HUES6 (cell line): ENCODE measurements at regions not wholly inside any gene's neighbourhood (a gene's known extent, or its start where the extent isn't known, plus 50 kb on each side); places are given as distances from the start of the nearest gene placed in this dataset.

Experiments used
- H3K27ac ChIP-seq: 2 replicates; pipeline ENCODE4 v1.7.0; 2013; ENCODE audit warnings: low read depth, mild to moderate bottlenecking, low read length, inconsistent platforms
- H3K27me3 ChIP-seq: 2 replicates; pipeline ENCODE4 v1.6.1; 2013; ENCODE audit warnings: low read length; ENCODE audit not compliant: control insufficient read depth, insufficient read depth
- H3K36me3 ChIP-seq: 2 replicates; pipeline ENCODE4 v1.6.1; 2013; ENCODE audit warnings: low read length; ENCODE audit not compliant: control insufficient read depth, insufficient read depth
- H3K4me1 ChIP-seq: 2 replicates; pipeline ENCODE4 v1.6.1; 2013; ENCODE audit warnings: low read length; ENCODE audit not compliant: control insufficient read depth, insufficient read depth
- H3K4me3 ChIP-seq: 2 replicates; pipeline ENCODE4 v1.5.1; 2013; ENCODE audit warnings: low read depth, low read length
- H3K9ac ChIP-seq: one replicate; pipeline ENCODE4 v1.6.1; 2013; ENCODE audit warnings: mild to moderate bottlenecking, low read length
- H3K9me3 ChIP-seq: 2 replicates; pipeline ENCODE4 v1.6.1; 2013; ENCODE audit warnings: low read depth, low read length; ENCODE audit not compliant: control insufficient read depth, insufficient read depth

DNA sequence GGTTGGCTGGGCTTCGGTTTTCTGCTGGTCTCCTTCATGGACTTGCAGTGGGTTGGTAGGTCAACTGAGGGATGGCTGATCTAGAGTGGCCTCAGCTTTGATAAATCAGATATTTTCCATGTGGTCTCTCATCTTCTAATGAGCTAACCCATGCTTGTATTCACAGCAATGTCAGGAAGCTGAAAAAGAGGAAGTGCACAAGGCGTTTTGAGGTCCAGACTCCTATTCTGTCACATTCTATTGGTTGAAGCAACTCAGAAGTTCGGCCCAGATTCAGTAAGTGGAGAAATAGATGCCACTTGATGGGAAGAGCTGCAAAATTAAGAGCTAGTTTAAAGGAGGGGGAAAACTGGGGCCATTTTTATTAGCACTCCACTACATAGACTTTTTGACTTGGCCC lies 361.2 kb downstream of the DIPK2A start:
- Histone ChIP-seq H3K4me1 (no peaks in the 10 kb centered on the region), H3K4me3 (no peak overlapping the region), H3K27ac (no peak overlapping the region), H3K9ac (no peak overlapping the region), H3K36me3 (no peaks in the 10 kb centered on the region), H3K9me3 (no peaks in the 10 kb centered on the region), H3K27me3 (no peaks in the 10 kb centered on the region)

DNA sequence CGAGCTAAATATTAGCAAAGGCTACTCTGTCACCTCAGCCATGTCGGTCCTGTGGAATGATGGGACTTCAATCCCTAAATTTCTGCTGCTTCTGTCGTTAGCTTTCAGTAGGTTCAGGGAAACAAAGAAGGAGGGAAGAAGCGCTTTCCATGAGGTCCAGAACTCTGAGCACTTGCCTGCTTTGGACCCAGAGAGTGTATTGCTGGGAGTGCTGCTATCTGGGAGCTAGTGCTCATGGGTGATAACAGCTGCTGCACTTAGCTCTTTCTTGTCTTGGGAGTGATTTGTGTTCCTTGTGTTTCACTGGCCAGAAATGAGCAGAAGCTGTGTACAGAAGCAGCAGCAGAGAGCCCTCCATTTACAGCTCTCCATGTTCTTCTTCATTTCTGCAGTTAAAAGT lies 369.8 kb downstream of the DIPK2A start:
- Histone ChIP-seq H3K4me3 (no peak overlapping the region), H3K4me1 (peaks cover 10% of the 10 kb centered on the region; the same call in 1 of the 2 replicates), H3K27me3 (no peaks in the 10 kb centered on the region), H3K27ac (no peak overlapping the region), H3K9ac (no peak overlapping the region), H3K36me3 (no peaks in the 10 kb centered on the region), H3K9me3 (no peaks in the 10 kb centered on the region)

DNA sequence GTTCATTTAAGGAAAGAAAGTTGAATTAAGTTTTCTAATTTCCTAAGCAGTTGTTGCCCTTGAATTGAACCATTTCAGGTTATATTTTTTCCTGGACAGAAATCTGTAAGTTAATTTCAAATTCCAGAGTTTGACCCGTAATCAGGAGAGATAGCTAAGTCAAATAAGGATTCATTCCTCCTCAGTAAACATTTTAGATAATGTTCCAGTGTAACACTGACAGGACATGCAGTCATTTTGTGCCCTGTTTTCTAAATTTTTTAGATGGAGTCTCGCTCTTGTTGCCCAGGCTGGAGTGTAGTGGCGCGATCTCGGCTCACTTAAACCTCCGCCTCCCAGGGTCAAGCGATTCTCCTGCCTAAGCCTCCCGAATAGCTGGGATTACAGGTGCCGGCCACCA lies 371.7 kb downstream of the DIPK2A start:
- no peaks in the 10 kb centered on the region for H3K9me3 ChIP-seq
- H3K4me3 ChIP-seq, result no peak overlapping the region
- H3K36me3 ChIP-seq, result no peaks in the 10 kb centered on the region
- H3K27ac ChIP-seq, result no peak overlapping the region
- H3K27me3 ChIP-seq, result no peaks in the 10 kb centered on the region
- no peak overlapping the region for H3K9ac ChIP-seq
- peaks cover 10% of the 10 kb centered on the region; the same call in 1 of the 2 replicates for H3K4me1 ChIP-seq

DNA sequence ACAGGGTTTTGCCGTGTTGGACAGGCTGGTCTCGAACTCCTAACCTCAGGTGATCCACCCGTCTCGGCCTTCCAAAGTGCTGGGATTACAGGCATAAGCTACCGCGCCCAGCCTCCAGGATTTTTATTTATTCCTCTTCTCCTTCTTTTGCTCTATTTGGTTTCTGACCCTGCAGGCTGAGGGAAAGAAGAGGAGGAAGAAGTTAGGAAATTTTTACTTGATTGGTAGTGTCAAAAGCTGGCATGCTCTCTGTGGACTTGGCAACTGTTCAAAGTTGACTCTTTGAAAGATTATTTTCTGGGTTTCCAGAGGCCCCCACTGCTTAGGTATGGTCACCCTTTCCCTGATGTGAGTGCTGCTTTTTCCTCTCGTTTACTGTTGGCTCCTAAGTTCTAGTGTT lies 372.2 kb downstream of the DIPK2A start:
- Histone ChIP-seq H3K9me3 (no peaks in the 10 kb centered on the region), H3K9ac (no peak overlapping the region), H3K4me1 (peaks cover 10% of the 10 kb centered on the region; the same call in 1 of the 2 replicates), H3K36me3 (no peaks in the 10 kb centered on the region), H3K27ac (no peak overlapping the region), H3K27me3 (no peaks in the 10 kb centered on the region), H3K4me3 (no peak overlapping the region)

DNA sequence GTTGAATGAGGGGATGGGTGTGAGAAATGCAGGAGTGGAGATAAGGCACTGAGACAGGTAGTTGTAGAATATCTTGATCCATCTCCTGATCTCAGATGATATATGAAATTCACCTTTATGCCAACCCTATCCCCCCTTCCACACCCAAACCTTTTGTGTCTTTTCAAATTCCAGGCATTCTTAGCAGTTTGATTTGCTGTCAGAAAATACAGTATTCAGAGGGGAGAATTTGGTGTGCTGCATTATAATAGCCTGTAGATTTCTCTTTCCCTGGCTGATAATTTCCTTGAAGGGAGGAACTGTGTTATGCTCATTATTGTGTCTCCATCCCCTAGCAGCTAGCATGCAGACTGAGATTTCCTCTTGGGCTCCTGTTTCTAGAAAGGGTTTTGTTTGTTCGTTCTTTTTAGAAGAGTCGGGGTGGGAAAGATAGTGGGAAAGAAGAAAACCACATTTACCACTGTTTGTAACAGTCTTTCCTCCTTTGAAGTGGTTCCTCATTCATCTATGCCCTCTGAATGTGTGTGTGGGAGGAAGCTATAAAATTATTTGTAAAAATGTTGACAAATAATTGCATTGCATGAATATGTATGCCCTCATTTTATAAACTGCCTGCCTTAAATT lies 373.4 kb downstream of the DIPK2A start:
- H3K36me3 ChIP-seq, result no peaks in the 10 kb centered on the region
- peaks cover 10% of the 10 kb centered on the region; the same call in 1 of the 2 replicates for H3K4me1 ChIP-seq
- H3K4me3 ChIP-seq, result no peak overlapping the region
- H3K27me3 ChIP-seq, result no peaks in the 10 kb centered on the region
- no peak overlapping the region for H3K27ac ChIP-seq
- H3K9ac ChIP-seq, result no peak overlapping the region
- no peaks in the 10 kb centered on the region for H3K9me3 ChIP-seq

DNA sequence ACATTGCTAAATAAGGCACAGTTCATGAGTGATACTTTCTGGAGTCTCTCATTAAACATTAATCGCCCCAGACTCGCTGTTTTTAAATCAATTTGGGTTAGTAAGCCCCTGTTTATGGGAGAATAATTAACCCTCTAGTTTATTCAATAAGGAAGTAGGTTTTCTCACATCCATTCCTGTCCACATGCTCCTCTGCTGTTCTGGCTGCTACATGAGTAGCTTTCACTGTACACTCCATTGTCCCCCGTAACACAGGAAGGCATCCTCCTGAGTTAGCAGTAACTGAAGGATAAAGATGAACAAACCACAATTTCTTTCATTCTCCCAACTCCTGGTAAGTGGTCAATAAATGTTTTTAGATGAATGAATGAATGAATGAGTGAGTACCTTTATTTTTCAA lies 378.5 kb downstream of the DIPK2A start:
- H3K36me3 ChIP-seq, result no peaks in the 10 kb centered on the region
- H3K4me3 ChIP-seq, result no peak overlapping the region
- no peak overlapping the region for H3K27ac ChIP-seq
- no peaks in the 10 kb centered on the region for H3K27me3 ChIP-seq
- H3K4me1 ChIP-seq, result peaks cover 3% of the 10 kb centered on the region; the same call in 1 of the 2 replicates
- H3K9ac ChIP-seq, result no peak overlapping the region
- H3K9me3 ChIP-seq, result no peaks in the 10 kb centered on the region

DNA sequence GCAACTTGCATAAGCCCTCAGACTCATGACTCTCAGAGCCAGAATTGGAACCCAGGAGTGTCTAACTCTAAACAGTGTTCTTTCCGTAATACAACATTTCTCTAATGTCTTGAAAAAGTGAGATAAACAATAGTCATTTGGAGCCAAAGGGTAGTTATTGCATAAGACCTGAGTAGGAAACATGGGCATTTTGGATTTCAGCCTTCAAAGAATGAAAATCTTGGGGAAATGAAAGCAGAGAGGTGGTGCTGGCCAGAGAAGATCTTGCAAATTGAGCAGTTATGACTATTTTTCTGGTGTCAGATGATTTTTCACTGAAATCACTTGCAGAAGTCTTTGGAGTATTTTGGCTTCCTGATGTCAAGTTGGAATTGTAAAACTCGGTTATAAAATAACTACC lies 379.4 kb downstream of the DIPK2A start:
- Histone ChIP-seq H3K9me3 (no peaks in the 10 kb centered on the region), H3K4me3 (no peak overlapping the region)

DNA sequence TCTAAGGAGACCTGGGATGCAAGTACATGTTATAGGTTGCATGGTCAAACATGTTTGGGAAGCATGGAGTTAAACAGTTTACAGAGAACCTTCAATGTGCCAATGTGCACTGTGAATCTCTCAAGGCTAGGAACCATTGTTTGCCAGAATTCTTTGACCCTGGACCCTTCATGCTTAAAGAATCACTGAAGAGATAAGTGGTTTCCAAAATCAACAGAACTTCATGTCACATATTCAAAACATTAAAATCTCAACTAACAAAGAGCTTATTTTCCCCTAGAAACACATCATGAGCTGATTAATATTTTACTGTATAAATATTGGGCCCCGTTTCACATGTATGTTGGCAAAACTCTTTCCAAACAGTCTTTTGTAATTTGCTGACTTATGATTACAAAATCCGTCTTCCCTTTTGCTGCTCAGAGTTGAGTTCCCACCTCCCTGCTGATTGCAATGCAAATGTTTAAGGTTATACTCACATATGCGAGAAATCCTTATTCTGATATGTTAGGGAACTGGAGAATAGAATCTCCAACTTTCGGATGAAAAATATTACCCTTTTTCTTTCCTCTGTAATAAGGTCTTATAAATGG lies 380.2 kb downstream of the DIPK2A start:
- Histone ChIP-seq H3K27ac (no peak overlapping the region), H3K9me3 (no peaks in the 10 kb centered on the region), H3K4me3 (no peak overlapping the region), H3K36me3 (no peaks in the 10 kb centered on the region), H3K4me1 (no peaks in the 10 kb centered on the region), H3K27me3 (no peaks in the 10 kb centered on the region), H3K9ac (no peak overlapping the region)

More for the DNA sequence above, 379.4 kb downstream of the DIPK2A start:
- H3K27ac ChIP-seq, result no peak overlapping the region
- H3K4me1 ChIP-seq, result no peaks in the 10 kb centered on the region
- H3K9ac ChIP-seq, result no peak overlapping the region
- H3K36me3 ChIP-seq, result no peaks in the 10 kb centered on the region
- H3K27me3 ChIP-seq, result no peaks in the 10 kb centered on the region

DNA sequence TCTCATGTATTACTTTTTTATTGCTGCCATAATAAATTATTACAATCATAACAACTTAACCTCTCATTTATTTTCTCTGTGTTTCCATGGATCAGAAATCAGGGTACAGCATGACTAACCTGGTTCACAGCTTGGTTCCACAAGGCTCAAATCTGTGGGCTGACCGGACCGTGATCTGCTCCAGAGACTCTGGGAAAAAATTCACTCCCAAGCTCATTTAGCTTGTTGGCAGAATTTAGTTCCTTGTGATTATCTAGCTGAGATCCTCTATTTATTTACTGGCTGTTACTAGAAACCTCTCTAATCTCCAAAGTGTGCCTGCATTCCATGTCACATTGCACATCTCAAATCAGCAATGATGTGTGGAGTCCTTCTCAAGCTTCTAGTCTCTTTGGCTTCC lies 386.6 kb downstream of the DIPK2A start:
- no peaks in the 10 kb centered on the region for H3K9me3 ChIP-seq
- H3K9ac ChIP-seq, result no peak overlapping the region
- no peak overlapping the region for H3K27ac ChIP-seq

DNA sequence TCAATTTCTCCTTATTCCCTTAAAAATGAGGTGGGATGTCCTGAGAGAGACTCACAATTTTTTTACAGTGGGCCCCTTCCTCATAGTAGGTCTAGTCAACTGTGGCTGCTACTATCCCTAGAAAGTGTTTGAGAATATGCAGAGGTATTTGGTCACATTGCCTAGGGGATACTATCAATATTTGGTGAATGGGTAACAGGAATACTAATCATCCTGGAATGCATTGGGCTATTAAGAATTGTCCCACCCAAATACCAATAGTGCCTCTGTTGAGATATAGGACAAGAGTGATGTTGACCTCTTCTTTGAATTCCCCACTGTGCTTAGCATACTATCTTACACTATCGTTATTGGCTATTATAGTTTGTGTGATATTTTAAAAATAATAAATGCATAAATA lies 389.4 kb downstream of the DIPK2A start:
- no peaks in the 10 kb centered on the region for H3K27me3 ChIP-seq
- no peak overlapping the region for H3K27ac ChIP-seq
- H3K9me3 ChIP-seq, result no peaks in the 10 kb centered on the region
- no peak overlapping the region for H3K4me3 ChIP-seq
- no peak overlapping the region for H3K9ac ChIP-seq
- no peaks in the 10 kb centered on the region for H3K4me1 ChIP-seq
- no peaks in the 10 kb centered on the region for H3K36me3 ChIP-seq

More for the DNA sequence above, 386.6 kb downstream of the DIPK2A start:
- H3K36me3 ChIP-seq, result no peaks in the 10 kb centered on the region
- H3K4me3 ChIP-seq, result no peak overlapping the region
- H3K4me1 ChIP-seq, result no peaks in the 10 kb centered on the region
- H3K27me3 ChIP-seq, result no peaks in the 10 kb centered on the region

DNA sequence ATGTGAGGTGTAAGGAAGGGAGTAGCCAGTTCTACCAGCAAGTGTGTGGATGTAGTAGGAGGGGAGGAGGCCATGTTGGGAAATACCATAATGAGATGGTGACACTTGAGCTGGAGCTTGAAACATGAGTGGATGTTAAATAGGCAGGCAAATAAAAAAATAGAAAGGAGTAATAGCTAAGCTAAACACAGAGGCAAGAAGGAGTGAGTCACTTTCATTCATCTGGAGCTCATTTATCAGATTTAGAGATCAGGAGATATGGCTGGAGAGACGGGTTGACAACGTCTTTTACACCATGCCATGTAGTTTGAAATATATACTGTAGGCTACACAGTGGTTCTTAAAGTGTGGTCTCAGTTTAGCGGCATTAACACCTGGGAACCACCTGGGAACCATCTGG lies 390.5 kb downstream of the DIPK2A start:
- Histone ChIP-seq H3K9ac (no peak overlapping the region), H3K27me3 (no peaks in the 10 kb centered on the region), H3K27ac (no peak overlapping the region), H3K36me3 (no peaks in the 10 kb centered on the region), H3K4me3 (no peak overlapping the region), H3K4me1 (no peaks in the 10 kb centered on the region), H3K9me3 (peaks cover 5% of the 10 kb centered on the region; the same call in 1 of the 2 replicates)
